PC-9 (cell line): ENCODE measurements at regions not wholly inside any gene's neighbourhood (a gene's known extent, or its start where the extent isn't known, plus 50 kb on each side); places are given as distances from the start of the nearest gene placed in this dataset.

Experiments
- BruUV-seq: library from RNA; stranded (reverse); fragments of 400-500 nt; replicated peaks from 2 replicates; lab custom pipeline; 2021; lab: Mats Ljungman, UMichigan
- CTCF ChIA-PET: fragments of 300-600 bp; sonication (Branson Sonifier 250); formaldehyde crosslinking; loops from one replicate; lab custom pipeline; 2022; ENCODE audit warnings: antibody characterized with exemption; lab: Charles Lee
- POLR2A ChIA-PET: fragments of 300-600 bp; sonication (Branson Sonifier 250); formaldehyde crosslinking; loops from one replicate; lab custom pipeline; 2022; ENCODE audit warnings: antibody characterized with exemption; ENCODE audit not compliant: unreplicated experiment; lab: Charles Lee
- DNase-seq, 2 experiments: peaks; one replicate each; pipeline versions ENCODE4 v3.0.0 to v3.0.0-alpha.2; 2015 to 2022; ENCODE audit warnings: mixed read lengths in 1 of 2
- H2AFZ ChIP-seq: fragments of 200-600 bp; sonication (generic); 2 replicates; pipeline ENCODE4 v1.8.1; 2017; ENCODE audit warnings: antibody characterized with exemption
- H3F3A ChIP-seq: fragments of 200-600 bp; sonication (generic); 2 replicates; pipeline ENCODE4 v1.8.1; 2017; ENCODE audit warnings: antibody characterized with exemption, mild to moderate bottlenecking, low read depth; ENCODE audit not compliant: insufficient read depth
- H3K27ac ChIP-seq: fragments of 200-600 bp; sonication (generic); 2 replicates; pipeline ENCODE4 v1.6.1; 2016; ENCODE audit warnings: mixed run types
- H3K27me3 ChIP-seq: fragments of 200-600 bp; sonication (generic); 2 replicates; pipeline ENCODE4 v1.6.1; 2016; ENCODE audit warnings: low read depth, mixed run types; ENCODE audit not compliant: insufficient read depth
- H3K36me3 ChIP-seq: fragments of 200-600 bp; sonication (generic); 2 replicates; pipeline ENCODE4 v1.6.1; 2016; ENCODE audit warnings: low read depth, mixed run types
- H3K4me1 ChIP-seq: fragments of 200-600 bp; sonication (generic); replicated peaks from 2 replicates; pipeline ENCODE4 v1.6.1; 2016; ENCODE audit warnings: mixed run types; ENCODE audit not compliant: insufficient read depth
- H3K4me2 ChIP-seq: fragments of 200-600 bp; sonication (generic); 2 replicates; pipeline ENCODE4 v1.6.1; 2017; ENCODE audit warnings: mixed run types
- H3K4me3 ChIP-seq: fragments of 200-600 bp; sonication (generic); 2 replicates; pipeline ENCODE4 v1.6.1; 2016; ENCODE audit warnings: mixed run types
- H3K79me2 ChIP-seq: fragments of 200-600 bp; sonication (generic); 2 replicates; pipeline ENCODE4 v1.6.1; 2017; ENCODE audit warnings: low read depth, mixed run types
- H3K9me2 ChIP-seq: fragments of 200-600 bp; sonication (generic); 2 replicates; pipeline ENCODE4 v1.8.1; 2017; ENCODE audit warnings: mild to moderate bottlenecking; ENCODE audit not compliant: insufficient read depth
- H3K9me3 ChIP-seq: fragments of 200-600 bp; sonication (generic); 2 replicates; pipeline ENCODE4 v1.8.1; 2016; ENCODE audit warnings: low read depth; ENCODE audit not compliant: insufficient read depth
- H4K20me1 ChIP-seq: fragments of 200-600 bp; sonication (generic); 2 replicates; pipeline ENCODE4 v1.8.1; 2017; ENCODE audit not compliant: insufficient read depth
- EZH2 ChIP-seq: fragments of 200-600 bp; sonication (generic); IDR thresholded peaks from 2 replicates; pipeline ENCODE4 v1.8.0; 2017; ENCODE audit warnings: antibody characterized with exemption, low read depth
- intact Hi-C: fragments of 100-400 bp; cut with micrococcal nuclease; formaldehyde crosslinking; loops from one replicate; pipeline ENCODE4 v1.10.0; 2022; ENCODE audit not compliant: unreplicated experiment
- TF ChIP-seq, protein P1 (sequence below): fragments of 200-600 bp; sonication (generic); conservative IDR thresholded peaks from 2 replicates; pipeline ENCODE4 v1.6.1; 2017; ENCODE audit warnings: mixed run types, antibody characterized with exemption, mild to moderate bottlenecking, moderate library complexity

DNA sequence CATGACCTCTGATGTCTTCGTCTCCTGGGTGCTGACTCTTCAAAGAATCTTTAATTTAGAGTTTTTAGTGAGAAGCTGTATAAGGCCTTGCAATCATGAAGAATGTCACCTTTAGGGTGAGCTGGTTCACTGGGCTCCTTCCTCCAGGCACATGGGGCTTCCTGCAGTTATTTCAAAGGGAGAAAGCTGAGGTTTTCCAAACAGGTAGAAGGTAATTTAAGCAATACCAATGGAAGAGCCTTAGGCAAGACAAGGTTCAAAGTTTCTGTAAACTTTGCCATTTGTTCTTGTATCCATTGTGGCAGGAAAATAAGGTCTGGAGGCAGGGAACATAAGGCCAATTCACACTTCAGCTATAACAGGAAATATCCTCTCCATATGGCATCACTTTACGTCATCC lies 88.0 kb upstream of the EIF5 start:
- Histone ChIP-seq H3K36me3 (no peaks in the 10 kb centered on the region), H3K9me2 (no peaks in the 10 kb centered on the region), H4K20me1 (no peaks in the 10 kb centered on the region), H2AFZ (peak overlapping the region; percentile 3; the same call in 1 of the 2 replicates), H3K79me2 (no peaks in the 10 kb centered on the region), H3K9me3 (peaks cover 4% of the 10 kb centered on the region; the same call in 1 of the 2 replicates), H3K4me2 (peak overlapping the region; percentile 46), H3K27me3 (no peaks in the 10 kb centered on the region), H3K4me3 (no peak overlapping the region), H3F3A (peaks cover 57% of the 10 kb centered on the region), H3K27ac (peak overlapping the region; percentile 65), H3K4me1 (peaks cover 65% of the 10 kb centered on the region)
- ChIA-PET CTCF (interaction anchor here (1.2 kb wide), 1 partner anchor 141 kb away, joined by 4 read pairs; no protein-coding TSS in a partner anchor), POLR2A (interaction anchor here (0.5 to 1.1 kb wide), 5 partner anchors 23 to 434 kb away, joined by 3 to 18 read pairs (median 4); no protein-coding TSS in a partner anchor)
- peak in 1 of 2 experiments; percentile 86 for DNase-seq
- TF ChIP-seq, protein P1, sequence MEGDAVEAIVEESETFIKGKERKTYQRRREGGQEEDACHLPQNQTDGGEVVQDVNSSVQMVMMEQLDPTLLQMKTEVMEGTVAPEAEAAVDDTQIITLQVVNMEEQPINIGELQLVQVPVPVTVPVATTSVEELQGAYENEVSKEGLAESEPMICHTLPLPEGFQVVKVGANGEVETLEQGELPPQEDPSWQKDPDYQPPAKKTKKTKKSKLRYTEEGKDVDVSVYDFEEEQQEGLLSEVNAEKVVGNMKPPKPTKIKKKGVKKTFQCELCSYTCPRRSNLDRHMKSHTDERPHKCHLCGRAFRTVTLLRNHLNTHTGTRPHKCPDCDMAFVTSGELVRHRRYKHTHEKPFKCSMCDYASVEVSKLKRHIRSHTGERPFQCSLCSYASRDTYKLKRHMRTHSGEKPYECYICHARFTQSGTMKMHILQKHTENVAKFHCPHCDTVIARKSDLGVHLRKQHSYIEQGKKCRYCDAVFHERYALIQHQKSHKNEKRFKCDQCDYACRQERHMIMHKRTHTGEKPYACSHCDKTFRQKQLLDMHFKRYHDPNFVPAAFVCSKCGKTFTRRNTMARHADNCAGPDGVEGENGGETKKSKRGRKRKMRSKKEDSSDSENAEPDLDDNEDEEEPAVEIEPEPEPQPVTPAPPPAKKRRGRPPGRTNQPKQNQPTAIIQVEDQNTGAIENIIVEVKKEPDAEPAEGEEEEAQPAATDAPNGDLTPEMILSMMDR: no peak
- no peak for TF ChIP-seq EZH2
- no TSS peak for BruUV-seq
- intact Hi-C loops: no loop called here

DNA sequence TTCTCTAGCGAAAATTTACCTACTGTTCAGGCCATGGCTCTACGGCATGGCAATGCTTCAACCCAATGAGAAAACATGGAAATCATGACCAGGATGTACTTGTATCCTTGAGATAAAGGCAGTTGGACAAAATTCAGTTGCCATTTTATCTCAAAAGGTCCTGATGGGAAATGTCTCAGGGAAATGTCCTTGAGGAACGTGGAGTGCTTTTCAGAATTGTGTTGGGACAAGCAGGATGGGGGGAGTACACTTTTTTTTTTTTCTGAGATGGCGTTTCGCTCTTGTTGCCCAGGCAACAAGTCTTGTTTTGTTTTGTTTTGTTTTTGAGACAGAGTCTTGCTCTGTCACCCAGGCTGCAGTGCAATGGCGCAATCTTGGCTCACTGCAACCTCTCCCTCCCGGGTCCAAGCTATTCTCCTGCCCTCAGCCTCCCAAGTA lies 86.8 kb upstream of the EIF5 start:
- peak overlapping the region; percentile 65 for H3K27ac ChIP-seq
- CTCF ChIA-PET: no interaction called here
- POLR2A ChIA-PET: no interaction called here

DNA sequence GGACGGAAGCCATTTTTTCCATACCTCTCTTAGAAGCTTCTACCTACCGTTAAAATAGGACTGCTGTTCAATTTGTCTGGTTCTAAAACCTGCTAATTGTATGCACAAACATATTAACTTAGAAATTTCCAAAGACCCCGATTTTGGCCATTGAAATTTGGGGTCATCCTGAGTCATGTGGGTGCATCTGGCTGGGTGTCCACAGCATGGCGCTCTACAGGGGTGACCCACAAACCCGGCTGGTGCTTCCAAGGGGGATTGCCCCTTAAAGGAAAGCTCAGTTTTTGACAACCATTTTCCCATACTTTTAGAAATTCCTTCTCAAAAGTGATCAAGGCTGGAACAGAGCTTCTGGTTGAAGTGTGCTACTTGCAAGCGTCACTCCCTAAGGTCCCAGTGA lies 83.9 kb upstream of the EIF5 start:
- no peaks in the 10 kb centered on the region for H3K27me3 ChIP-seq
- peaks cover 76% of the 10 kb centered on the region for H3F3A ChIP-seq
- ChIA-PET CTCF (interaction anchor here (0.6 to 1.0 kb wide), 3 partner anchors 31 to 145 kb away, joined by 4 to 7 read pairs (median 5); no protein-coding TSS in a partner anchor), POLR2A (no interaction called here)
- peak overlapping the region; percentile 80 for H3K27ac ChIP-seq
- TF ChIP-seq EZH2: no peak
- TF ChIP-seq, protein P1: no peak
- intact Hi-C loops: loop anchor here (2.0 kb wide), 1 partner anchor 41 kb away; no protein-coding TSS in a partner anchor
- BruUV-seq: no TSS peak
- peaks cover 6% of the 10 kb centered on the region for H3K9me3 ChIP-seq
- H4K20me1 ChIP-seq: no peaks in the 10 kb centered on the region
- H2AFZ ChIP-seq: no peak overlapping the region
- no peak overlapping the region; the same call in 1 of the 2 replicates for H3K4me3 ChIP-seq
- peaks cover 97% of the 10 kb centered on the region for H3K4me1 ChIP-seq
- no peaks in the 10 kb centered on the region for H3K79me2 ChIP-seq
- H3K36me3 ChIP-seq: 0 out of 2 replicates have a peak, but pooled peaks cover 3% of the 10 kb centered on the region
- DNase-seq: no peak
- H3K4me2 ChIP-seq: peak overlapping the region; percentile 69
- H3K9me2 ChIP-seq: no peaks in the 10 kb centered on the region

More for the DNA sequence above, 86.8 kb upstream of the EIF5 start:
- DNase-seq: no peak
- intact Hi-C loops: no loop called here
- H4K20me1 ChIP-seq: no peaks in the 10 kb centered on the region
- 0 out of 2 replicates have a peak, but pooled peaks cover 3% of the 10 kb centered on the region for H3K36me3 ChIP-seq
- no peak overlapping the region for H2AFZ ChIP-seq
- peak overlapping the region; percentile 46 for H3K4me2 ChIP-seq
- no peaks in the 10 kb centered on the region for H3K79me2 ChIP-seq
- peaks cover 10% of the 10 kb centered on the region for H3K9me3 ChIP-seq
- H3K4me3 ChIP-seq: no peak overlapping the region
- no peaks in the 10 kb centered on the region for H3K27me3 ChIP-seq
- H3K4me1 ChIP-seq: peaks cover 77% of the 10 kb centered on the region
- H3K9me2 ChIP-seq: no peaks in the 10 kb centered on the region
- TF ChIP-seq, protein P1: no peak
- TF ChIP-seq EZH2: no peak
- H3F3A ChIP-seq: peaks cover 63% of the 10 kb centered on the region
- no TSS peak for BruUV-seq
